Cardiac muscle cell (in vitro differentiated cells and primary cell): ENCODE measurements at regions not wholly inside any gene's neighbourhood (a gene's known extent, or its start where the extent isn't known, plus 50 kb on each side); places are given as distances from the start of the nearest gene placed in this dataset.

Experiments
- DNase-seq, 2 donors: peaks; one replicate each; pipeline versions ENCODE4 v3.0.0 to v3.0.0-alpha.2; 2010 to 2017; ENCODE audit warnings: low read depth in 1 of 2, low spot score in 1 of 2
- H3K27ac ChIP-seq: fragments of 200-600 bp; sonication (generic); 2 replicates; pipeline ENCODE4 v1.5.1; 2016
- H3K27me3 ChIP-seq: fragments of 200-600 bp; sonication (generic); 2 replicates; pipeline ENCODE4 v1.6.0; 2016; ENCODE audit warnings: control low read depth
- H3K36me3 ChIP-seq: fragments of 200-600 bp; sonication (generic); 2 replicates; pipeline ENCODE4 v1.5.1; 2016; ENCODE audit warnings: control low read depth
- H3K4me1 ChIP-seq: fragments of 200-600 bp; sonication (generic); 2 replicates; pipeline ENCODE4 v1.8.1; 2017; ENCODE audit warnings: low read depth, mild to moderate bottlenecking, mixed run types
- H3K4me3 ChIP-seq: fragments of 200-600 bp; sonication (generic); 2 replicates; pipeline ENCODE4 v1.5.1; 2016; ENCODE audit warnings: mild to moderate bottlenecking
- H3K9me3 ChIP-seq: fragments of 200-600 bp; sonication (generic); 2 replicates; pipeline ENCODE4 v1.5.1; 2017; ENCODE audit warnings: low read depth, mild to moderate bottlenecking, control low read depth
- CTCF ChIP-seq: IDR thresholded peaks from 2 replicates; pipeline ENCODE4 v1.5.1; 2012; ENCODE audit warnings: low read depth, mild to moderate bottlenecking, low read length

GRCh38 chr3:3629911-3630310 lies 169.3 kb upstream of the LRRN1 start:
- Histone ChIP-seq H3K27ac (no peak overlapping the region), H3K4me1 (no peaks in the 10 kb centered on the region), H3K27me3 (no peaks in the 10 kb centered on the region), H3K9me3 (no peaks in the 10 kb centered on the region), H3K4me3 (no peak overlapping the region), H3K36me3 (no peaks in the 10 kb centered on the region)
- DNase-seq = no peak
- no peak for TF ChIP-seq CTCF

GRCh38 chr3:3628676-3629328 lies 170.4 kb upstream of the LRRN1 start:
- no peak for DNase-seq
- Histone ChIP-seq H3K27ac (no peak overlapping the region), H3K27me3 (no peaks in the 10 kb centered on the region), H3K4me3 (no peak overlapping the region), H3K9me3 (no peaks in the 10 kb centered on the region), H3K4me1 (no peaks in the 10 kb centered on the region), H3K36me3 (no peaks in the 10 kb centered on the region)
- no peak for TF ChIP-seq CTCF

- no peaks in the 10 kb centered on the region for H3K36me3 ChIP-seq
- no peak for DNase-seq
Measured at GRCh38 chr3:3627114-3627513, 172.1 kb upstream of the LRRN1 start.

GRCh38 chr3:3625544-3626271 lies 173.5 kb upstream of the LRRN1 start:
- H3K36me3 ChIP-seq = no peaks in the 10 kb centered on the region
- no peak for DNase-seq
- H3K27ac ChIP-seq = no peak overlapping the region
- TF ChIP-seq CTCF = no peak
- no peak overlapping the region for H3K4me3 ChIP-seq
- no peaks in the 10 kb centered on the region for H3K4me1 ChIP-seq
- H3K27me3 ChIP-seq = no peaks in the 10 kb centered on the region
- no peaks in the 10 kb centered on the region for H3K9me3 ChIP-seq

More at GRCh38 chr3:3627114-3627513, 172.1 kb upstream of the LRRN1 start:
- no peaks in the 10 kb centered on the region for H3K4me1 ChIP-seq
- no peaks in the 10 kb centered on the region for H3K27me3 ChIP-seq
- no peak for TF ChIP-seq CTCF
- H3K27ac ChIP-seq = no peak overlapping the region
- H3K9me3 ChIP-seq = no peaks in the 10 kb centered on the region
- no peak overlapping the region for H3K4me3 ChIP-seq

GRCh38 chr3:3619815-3620214 lies 179.4 kb upstream of the LRRN1 start:
- DNase-seq = no peak
- no peaks in the 10 kb centered on the region for H3K27me3 ChIP-seq
- no peak overlapping the region for H3K27ac ChIP-seq
- no peak for TF ChIP-seq CTCF
- no peak overlapping the region for H3K4me3 ChIP-seq
- no peaks in the 10 kb centered on the region for H3K9me3 ChIP-seq
- H3K36me3 ChIP-seq = no peaks in the 10 kb centered on the region
- no peaks in the 10 kb centered on the region for H3K4me1 ChIP-seq
